NCI-H82 treated with DMSO at 0.1 percent for 48 hours (cell line): ENCODE measurements at regions not wholly inside any gene's neighbourhood (a gene's known extent, or its start where the extent isn't known, plus 50 kb on each side); places are given as distances from the start of the nearest gene placed in this dataset.
A peak's percentile ranks its signal among the peaks of the same experiment; 100 is the strongest.
"Not testable (repeated sequence)": the region's sequence is repeated elsewhere in the genome, so short reads cannot be mapped to it uniquely, and the experiment has no call there.

Experiments
- DNase-seq: peaks from one replicate; lab custom pipeline; 2025; ENCODE audit not compliant: unreplicated experiment; lab: John Stamatoyannopoulos, UW

GRCh38 chr21:35384375-35384774 lies 335.3 kb upstream of the RUNX1 start:
- DNase-seq: no peak

DNA sequence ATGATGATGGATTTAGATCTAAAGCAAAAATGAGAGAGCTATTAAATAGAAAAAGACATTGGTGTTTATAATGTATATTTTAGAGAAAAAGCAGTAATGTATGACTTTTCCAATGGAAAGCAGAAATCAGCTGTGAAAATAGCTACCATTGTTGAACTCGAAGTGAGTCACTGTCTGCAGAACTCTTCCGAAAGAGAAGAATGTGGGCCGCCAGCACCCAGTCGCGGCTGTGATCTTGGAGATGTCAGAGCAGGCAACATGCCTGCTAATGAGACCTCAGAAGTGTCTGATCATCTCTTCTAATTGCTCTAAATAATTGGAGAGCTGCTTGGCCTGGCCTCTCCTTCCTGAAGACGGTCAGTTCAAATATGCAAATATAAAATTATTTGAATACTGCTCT lies 333.6 kb upstream of the RUNX1 start:
- DNase-seq: no peak

DNA sequence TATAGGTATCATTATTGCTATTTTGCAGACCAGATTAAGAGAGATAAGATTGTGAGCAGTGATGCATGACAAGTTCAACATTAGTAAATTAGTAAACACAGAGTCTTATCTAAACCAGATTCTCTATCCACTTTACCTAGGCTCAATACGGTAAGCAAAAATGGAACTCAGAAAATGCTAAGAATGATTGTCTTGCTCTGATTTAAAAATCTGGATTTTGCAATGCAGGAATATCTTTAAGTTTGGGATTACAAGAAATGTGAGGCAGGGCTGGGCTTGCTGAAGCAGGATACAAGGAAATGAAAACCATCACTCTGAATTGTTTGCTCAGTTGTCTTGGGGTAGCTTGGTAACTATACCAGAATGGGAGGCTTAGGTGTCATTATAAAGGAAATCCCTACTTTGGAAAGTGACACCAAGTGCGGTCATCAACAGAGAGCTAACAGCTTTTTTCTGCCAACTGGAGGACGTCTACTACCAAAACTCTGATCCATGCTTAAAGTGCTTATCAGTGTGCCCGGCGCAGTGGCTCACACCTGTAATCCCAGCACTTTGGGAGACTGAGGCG lies 332.7 kb upstream of the RUNX1 start:
- peak; percentile 7 for DNase-seq

GRCh38 chr21:35380304-35380703 lies 331.2 kb upstream of the RUNX1 start:
- DNase-seq: not testable (repeated sequence)

GRCh38 chr21:35378881-35379280 lies 329.8 kb upstream of the RUNX1 start:
- no peak for DNase-seq

- DNase-seq: no peak
Measured at GRCh38 chr21:35377505-35378090, 328.5 kb upstream of the RUNX1 start.

DNA sequence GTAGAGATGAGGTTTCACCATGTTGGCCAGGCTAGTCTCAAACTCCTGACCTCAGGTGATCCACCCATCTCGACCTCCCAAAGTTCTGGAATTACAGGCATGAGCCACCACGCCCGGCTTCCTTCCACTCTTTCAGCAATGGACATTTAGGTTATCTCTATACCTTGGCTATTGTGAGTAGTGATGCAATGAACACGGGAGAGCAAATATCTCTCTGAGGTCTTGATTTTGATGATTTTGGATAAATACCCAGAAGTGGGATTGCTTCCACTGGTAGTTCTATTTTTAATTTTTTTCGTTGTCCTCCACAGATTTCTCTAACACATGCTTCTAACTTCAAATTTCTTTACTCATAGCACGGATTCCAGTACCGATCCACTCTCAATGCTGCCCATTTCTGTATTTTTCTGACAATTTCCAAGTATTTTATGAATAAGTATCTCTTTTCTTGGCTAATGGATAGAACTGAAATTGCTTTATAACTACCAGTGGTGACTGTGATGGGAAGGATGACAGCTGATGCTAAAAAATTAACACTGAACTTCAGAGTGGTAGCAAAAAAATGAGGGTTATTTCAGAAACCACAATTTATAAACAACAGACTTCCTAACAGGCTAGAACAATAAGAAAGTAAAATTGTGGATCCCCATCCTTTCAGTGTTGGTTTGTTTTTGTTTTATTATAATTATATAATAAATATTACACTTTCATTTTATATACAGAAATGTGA lies 327.5 kb upstream of the RUNX1 start:
- DNase-seq: no peak

GRCh38 chr21:35375115-35375514 lies 326.0 kb upstream of the RUNX1 start:
- no peak for DNase-seq

GRCh38 chr21:35373998-35374397 lies 324.9 kb upstream of the RUNX1 start:
- DNase-seq: no peak

GRCh38 chr21:35372201-35372600 lies 323.1 kb upstream of the RUNX1 start:
- no peak for DNase-seq

GRCh38 chr21:35370671-35371070 lies 321.6 kb upstream of the RUNX1 start:
- no peak for DNase-seq

DNA sequence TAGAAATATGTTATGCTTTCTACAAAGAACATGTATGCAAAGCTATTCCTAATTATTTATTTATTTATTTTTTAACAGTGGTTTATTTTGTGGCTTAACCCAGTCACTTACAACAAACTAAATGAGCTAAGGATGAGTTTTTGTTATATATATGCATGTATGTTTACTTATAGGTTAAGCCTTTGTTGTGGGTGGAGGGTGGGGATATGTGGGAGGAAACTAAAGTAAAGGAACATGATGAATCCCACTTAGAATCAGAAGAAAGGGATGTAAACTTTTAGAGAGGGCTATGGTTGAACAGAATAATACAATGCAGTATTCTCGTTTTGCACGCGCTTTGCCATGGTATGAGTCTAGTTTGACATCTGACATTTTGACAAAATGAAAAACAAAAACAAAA lies 321.0 kb upstream of the RUNX1 start:
- no peak for DNase-seq

GRCh38 chr21:35368326-35368725 lies 319.2 kb upstream of the RUNX1 start:
- no peak for DNase-seq

DNA sequence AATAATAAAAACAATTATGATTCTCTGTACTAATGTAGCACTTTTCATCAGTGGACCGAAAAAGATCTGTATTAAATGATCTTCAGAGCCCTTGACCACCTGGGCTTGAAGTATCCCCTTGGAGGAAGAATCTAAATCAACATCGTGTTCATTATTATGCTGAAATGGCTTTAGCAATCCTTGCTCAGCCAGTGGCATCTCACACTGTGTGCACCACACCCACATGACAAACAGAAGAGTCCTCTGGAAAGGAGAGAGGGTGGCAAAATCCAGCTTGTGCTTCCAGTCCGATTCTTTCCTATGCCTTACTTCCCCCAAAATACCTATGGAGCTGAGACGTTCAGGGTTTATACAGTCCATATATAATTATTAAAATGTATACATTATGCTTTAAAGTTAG lies 318.5 kb upstream of the RUNX1 start:
- DNase-seq: no peak

- DNase-seq: no peak
Measured at GRCh38 chr21:35366394-35367080, 317.4 kb upstream of the RUNX1 start.

- no peak for DNase-seq
Measured at GRCh38 chr21:35363458-35363857, 314.4 kb upstream of the RUNX1 start.

GRCh38 chr21:35361988-35362387 lies 312.9 kb upstream of the RUNX1 start:
- no peak for DNase-seq

DNA sequence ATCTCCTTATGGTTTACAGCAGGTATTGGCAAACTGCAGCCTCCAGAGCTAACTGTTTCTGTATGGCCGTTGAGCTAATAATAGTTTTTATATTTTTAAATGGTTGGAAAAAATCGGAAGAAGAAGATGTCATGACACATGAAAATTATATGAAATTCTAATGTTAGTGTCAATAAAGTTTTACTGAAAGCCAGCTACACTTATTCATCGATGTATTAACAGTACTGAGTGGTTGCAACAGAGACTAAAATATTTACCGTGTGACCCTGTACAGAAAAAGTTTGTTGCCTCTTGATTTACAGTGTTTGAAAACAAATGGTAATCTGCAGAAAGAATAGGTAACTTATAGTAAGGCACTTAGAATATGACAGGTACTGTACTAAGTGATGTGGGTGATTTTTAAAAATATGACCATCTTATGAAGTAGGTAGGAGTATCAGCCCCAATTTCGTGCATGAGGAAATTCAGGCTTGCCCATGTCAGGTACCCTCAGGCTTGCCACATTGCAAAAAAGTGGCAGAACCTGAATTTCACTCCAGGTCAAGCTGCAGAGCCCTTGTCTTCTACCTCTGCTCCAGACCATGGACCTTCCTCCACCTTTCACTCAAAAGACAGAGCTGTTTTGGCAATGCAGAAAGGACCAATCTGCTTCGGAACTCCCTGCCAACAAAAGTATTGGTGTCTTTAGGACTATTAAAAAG lies 311.9 kb upstream of the RUNX1 start:
- no peak for DNase-seq

GRCh38 chr21:35359076-35359475 lies 310.0 kb upstream of the RUNX1 start:
- no peak for DNase-seq

- no peak for DNase-seq
Measured at GRCh38 chr21:35358008-35358407, 308.9 kb upstream of the RUNX1 start.

DNA sequence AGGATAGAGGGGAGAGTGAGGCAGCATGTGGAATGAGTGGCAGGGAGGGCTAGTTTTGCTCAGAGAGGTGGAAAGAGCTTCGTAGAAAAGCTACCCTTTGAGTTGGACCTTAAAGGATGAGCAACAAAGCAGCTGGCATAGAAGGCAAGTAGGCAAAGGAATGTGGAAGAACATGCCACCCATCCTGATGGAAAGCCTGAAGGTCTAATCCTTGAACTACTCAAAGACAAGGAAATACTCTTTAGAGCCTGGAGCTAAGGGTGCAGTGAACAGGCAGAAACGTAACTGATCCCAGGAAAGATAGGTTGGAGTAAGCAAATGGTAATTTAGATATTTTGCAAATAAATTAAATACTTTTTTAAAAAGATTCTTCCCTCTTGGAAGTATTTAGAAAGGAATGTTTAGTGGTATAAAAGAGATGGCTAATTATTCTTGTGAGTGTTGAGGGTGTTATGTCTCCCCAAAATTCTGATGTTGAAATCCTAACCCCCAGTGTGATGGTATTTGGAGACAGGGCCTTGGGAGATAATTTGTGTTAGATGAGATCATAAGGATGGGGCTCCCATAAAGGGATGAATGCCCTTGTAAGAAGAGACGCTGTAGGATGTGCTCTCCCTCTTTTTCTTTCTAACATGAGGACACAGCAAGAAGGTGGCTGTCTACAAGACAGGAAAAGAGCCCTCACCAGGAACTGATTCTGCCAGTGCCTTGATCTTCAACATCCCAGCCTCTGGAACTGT lies 308.1 kb upstream of the RUNX1 start:
- DNase-seq: no peak
